Inflammatory macrophage (primary cell): ENCODE measurements at regions not wholly inside any gene's neighbourhood (a gene's known extent, or its start where the extent isn't known, plus 50 kb on each side); places are given as distances from the start of the nearest gene placed in this dataset.

Experiments used
- DNase-seq, 2 donors: peaks; one replicate each; pipeline ENCODE4 v3.0.0-alpha.2; 2020 to 2022

DNA sequence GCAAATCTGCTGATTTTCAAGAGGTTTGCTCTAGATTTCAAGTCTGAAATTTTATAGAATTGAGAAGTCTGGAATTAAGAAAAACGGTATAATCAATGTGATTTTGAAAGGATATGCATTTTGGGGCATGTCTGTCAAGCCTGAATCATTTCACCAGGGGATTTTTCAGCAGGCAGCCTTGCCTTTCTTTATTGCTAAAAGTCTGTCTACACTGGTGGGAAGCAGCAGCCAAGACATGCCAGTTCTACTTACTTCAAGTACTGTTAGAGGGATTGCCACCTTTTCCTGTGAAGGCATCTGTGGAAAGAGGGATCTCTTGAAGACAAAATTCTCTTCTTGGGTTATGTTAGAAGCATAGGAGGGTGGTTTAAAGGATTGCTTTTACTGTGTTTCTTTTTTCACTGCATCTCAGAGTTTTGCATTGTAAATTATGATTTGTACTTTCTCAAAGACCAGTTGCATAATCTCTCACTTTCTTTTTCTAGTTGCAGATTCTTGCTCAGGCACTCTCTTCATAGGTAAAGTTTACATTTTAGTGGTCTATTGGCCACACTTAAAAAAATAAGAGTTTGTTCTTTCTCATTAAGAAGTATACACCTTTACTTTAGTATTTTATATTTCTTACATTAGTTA is 837.0 kb downstream of the GALC start:
- no peak for DNase-seq

DNA sequence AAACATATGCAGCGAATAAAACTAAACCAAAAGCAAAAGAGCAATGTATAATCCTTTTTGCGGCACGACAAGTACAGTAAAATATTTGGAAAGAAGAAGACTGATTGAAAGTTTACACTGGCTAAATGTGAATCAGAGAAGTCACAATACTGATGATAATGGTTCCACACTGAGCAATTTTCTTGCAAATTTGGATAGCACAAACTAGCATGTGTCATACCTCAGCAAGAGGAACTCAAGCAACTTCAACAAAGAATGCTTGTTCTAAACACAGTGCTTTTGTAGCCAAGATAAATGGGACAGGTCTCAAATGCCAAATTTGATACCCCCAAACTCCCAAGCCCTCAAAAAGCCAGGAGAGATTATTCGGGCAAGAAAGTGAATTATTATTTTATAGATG is 839.1 kb downstream of the GALC start:
- DNase-seq = no peak

DNA sequence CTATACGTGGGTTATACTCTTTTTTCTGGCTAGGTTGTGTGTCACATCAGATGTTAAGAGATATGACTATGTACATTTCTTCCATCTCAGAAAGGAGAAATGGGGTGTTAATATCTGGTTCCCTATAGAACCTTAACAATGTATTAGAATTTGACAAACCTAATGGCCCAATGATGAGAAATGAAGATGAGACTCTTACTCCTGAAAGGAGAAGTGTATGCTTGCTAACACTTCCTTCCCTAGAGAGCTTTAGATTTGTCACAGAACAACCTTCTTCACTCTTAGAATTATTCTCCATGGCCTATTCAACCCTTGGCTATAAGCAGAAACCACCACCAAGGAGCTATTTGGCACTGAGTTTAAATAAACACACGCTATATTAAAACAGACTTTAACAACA is 839.6 kb downstream of the GALC start:
- DNase-seq = no peak

DNA sequence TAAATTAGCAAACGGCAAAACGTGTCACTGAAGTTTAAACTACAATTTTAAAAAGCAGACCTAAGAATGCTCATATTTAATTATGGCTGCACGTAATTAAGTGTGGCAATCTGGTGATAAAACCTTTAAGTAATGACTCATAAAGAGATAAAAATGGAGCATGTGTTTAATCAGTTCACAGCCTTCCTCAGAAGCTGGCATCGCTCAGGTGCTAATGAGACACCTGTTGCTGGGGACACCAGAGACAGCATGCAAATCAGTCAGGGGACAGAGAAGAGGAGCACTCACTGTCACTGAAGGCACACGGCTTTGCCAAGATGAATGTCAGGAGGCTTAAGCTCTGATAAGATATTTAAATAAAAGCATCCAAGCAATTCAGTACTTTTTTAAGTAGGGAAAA is 840.3 kb downstream of the GALC start:
- no peak for DNase-seq

DNA sequence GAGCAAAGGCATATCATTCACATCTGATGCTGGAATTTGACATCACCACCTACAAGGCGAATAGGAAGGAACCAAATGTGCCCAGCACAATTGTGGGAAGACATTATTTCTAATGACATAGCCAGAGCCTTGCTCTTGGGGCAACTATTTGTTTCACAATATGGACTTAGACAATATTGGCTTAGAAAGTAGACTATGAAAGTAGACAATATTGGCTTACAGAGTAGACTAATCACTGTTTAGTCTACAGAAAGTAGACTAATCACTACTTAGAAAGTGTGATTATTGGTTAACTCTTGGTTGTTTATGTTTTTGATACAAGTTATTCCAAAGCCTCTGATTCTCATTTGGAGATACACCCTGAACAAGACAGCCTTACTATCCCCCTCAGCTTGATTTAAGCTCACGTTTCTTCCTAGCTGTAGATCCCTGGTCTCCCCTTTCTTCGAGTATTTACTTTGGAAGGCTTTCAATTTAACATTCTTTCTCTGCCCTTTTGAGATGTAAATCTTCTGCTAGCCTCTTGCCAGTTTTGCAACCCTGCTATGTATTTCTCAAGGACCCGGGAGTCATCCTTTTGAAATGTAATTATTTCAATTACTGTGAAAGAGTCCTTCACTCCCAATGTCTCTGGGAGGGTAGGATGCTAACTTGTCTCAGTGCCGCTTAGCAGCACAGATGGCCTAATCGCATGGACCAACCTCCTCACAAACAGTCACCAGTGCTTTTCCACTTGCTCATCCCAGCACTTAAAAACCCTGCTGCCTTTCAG is 843.2 kb downstream of the GALC start:
- no peak for DNase-seq

DNA sequence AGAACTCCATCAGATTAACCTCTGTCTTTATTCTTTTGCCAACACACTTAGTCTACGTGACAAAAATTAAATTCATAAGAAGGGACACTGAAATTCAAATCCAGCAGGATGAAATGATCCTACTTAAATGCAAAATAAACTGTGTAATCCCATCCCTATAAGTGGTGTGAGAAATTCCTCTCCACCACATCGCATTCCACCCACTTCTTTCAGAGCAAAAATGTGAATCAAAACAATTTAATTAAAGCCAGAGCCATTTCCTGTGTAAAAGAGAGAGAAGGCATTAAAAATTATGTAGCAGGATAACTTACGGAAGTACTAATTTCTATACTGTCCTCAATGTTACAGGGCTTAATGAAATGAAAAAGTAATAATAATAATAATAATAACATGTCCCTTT is 844.3 kb downstream of the GALC start:
- no peak for DNase-seq

DNA sequence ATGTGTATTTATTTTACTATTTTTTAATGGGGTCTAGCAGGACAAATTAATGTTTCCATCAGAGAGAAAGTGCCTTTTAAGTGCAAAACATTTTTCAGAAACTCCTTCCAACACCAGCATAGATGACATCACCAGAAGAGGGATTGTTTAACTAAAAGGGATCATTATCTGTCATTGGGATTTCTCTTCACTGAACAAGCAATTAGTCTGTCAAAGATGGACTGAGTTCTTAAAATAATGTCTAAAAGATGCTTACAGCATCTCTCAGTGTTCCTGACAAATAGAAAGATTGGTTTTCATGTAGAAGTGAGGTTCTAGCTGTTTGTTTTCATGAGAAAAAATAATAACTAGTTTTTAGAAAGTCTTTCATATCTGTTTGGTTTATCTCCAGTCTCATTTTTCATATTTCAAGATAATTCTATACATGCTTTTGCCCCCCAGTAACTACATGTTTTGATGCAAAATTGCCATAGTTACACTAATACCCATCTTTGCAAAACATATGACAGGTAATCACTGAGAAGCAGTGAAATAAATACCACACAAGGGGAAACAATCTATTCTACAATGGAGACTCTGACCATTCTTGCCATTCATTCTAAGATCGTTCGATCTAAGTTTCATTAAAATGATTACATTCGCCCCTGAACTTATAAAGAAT is 850.3 kb downstream of the GALC start:
- DNase-seq = no peak

DNA sequence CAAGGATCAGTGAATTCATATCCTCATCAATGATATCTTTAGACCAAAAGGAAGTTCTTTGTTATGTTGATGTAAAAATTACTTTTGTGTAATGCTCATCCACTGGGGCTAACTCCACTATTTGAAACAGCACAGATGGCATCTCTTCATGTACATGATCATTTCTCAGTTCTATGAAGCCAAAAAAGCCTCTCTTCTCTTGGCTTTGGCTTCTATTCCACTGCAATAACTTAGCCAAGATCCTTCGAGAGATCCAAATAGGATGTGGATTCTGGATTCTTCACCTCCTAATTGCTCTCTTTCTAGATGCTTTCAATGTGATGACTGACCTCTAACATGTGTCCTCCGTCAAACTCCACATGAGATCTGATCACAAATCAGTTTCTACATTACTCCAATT is 851.2 kb downstream of the GALC start:
- no peak for DNase-seq

DNA sequence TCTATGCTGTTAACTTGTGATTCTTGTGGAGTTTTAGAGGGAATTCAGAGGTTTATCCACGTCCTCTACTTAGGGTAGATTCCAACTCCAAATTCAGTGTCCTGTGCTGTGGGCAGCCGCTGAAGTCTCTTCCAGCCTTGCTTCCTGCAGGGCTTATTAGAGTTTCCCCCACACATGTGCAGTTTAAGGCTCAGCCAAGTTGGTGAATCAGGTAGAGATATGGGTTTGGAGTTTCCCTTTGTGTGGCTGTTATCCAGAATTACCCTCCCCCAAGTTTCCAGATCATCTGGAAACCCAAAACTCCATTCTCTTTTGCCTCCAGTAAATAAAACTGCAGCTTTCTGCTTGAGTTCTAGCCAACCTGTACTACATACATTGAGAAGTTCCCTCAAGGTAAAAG is 853.7 kb downstream of the GALC start:
- no peak for DNase-seq

DNA sequence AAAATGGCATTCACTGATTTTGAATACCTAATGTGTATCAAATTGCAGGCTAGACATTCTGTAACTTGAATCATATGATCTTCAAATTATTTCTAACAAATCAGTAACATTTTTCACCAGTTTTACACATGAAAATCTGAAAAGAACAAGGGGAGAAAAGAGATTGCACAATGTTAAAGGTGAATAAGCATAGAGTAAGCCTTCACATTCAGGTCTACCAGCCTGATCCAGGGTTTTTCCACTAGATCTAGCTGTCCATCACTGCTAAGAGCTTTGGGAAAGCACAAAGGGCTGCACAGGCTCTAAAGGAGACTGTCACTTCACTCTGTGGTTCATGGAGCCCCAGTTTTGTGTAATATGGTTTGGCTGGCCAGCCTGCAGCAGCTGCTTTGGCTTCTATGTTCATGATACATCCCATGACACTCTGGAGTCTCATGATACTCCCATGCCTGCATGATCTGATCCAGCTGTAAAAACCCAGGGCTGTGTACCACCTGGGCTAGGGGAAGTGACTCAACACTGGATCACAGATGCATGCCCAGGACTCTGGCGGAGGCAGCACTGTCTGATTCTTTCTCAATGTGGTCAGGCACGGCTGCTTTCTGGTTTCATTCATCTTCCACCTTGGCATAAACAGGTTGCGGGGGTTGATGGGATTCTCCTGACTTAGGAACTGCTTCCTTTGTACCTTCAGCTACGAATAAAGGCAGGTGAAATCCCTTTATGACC is 859.7 kb downstream of the GALC start:
- DNase-seq = no peak

DNA sequence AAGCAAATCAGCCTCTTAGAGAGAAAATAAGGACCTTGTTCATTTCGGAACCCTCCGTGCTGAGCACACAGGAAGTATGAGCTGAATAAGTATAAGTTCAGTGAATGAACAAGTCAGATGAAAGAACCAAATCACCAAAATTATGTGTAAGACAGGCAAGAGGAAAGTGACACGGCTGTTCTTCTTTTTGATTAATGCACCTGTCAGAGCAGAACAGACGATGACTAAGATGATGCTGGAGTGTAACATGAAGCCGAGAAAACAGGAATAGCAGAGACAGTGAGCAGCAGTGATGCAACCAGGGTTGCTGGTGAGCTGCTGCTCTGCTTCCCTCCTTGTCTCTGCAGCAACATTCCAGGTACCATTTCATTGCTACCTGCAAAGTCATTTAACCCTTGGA is 861.1 kb downstream of the GALC start:
- DNase-seq = no peak

DNA sequence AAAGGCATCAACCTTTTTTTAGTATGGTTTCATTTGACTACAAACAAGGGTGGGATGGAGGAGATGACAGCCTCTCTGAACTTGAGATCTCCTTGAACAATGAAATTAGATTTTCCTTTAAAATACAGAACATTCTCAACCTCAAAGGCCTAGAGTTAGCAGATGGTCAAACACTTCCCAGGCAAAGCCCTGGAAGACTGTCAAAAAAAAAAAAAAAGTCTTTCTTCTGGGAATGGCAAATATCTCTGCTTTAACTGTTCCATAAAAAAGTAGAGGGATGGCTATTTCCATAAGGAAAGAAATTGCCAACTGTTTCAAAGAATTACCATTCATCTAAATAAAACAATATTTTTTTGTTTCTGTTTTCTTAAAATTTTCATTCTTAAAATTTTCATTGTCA is 870.8 kb downstream of the GALC start:
- DNase-seq = no peak

DNA sequence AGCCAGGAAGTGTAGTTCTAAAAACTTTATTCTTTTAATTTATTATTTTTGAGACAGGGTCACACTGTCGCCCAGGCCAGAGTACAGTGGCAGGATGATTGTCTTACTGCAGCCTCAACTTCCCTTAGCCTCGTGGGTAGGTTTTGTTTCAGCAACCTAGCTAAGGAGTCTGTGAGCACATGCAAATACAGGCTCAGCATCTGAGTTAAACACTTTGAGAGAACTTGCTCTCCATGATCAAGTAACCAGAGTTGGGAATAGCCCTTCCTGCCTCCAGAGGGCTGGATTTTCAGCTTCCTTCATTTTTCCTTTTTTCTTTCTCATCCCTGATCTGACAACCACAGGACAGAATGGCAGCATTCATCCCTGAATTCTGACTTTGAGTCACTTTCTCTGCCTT is 871.3 kb downstream of the GALC start:
- DNase-seq = no peak

DNA sequence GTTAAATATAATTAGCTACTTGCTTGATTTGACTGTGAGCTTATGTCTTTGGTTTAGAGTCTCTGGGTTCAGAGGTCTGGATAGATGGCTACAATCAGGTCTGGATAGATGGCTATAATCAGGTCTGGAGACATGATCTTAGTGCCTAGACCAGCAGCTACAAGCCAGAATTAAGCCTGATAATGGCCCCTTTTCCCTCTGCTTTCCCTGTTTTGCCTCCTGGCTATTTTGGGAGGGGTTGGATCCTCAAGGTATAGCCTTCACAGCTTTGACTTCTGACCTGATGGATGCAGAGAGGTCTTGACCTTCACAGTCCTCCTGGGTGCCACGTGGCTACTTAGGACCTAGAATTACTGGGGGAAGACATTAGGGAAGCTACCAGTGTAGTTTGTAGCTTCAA is 877.7 kb downstream of the GALC start:
- DNase-seq = no peak

DNA sequence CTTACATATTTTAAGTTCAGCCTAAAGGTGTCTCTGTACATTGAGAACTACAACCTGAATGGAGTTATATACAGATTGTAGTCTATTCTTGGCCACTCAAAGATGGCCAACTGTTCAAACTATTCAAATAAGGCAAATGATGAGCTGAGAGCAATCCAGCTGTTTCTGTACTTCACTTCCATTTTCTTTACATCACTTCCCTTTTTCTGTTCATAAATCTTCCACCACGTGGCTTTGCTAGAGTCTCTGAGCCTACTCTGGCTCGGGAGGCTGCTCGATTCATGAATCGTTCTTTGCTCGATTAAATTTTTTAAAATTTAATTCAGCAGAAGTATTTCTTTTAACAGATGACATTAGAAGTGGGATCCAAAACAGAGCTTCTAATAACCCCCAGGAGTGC is 879.7 kb downstream of the GALC start:
- no peak for DNase-seq

DNA sequence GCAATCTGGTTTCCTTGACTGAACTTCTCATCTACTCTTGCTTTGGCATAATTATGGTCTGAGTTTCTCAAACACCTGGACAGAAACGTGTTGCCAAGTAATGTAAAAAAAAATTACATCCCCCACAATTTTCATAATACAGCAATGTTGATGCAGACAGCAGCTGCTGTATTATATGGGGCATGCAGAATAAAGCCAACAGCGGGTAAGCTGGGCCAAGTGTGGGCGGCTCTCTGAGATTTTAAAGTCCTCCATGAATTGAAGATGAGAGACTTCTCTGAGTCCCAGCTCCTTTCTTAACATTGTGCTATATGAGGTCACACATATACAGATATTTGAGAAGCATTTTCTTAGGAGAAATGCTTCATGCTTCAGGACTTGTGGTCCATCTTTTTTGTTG is 881.2 kb downstream of the GALC start:
- no peak for DNase-seq

DNA sequence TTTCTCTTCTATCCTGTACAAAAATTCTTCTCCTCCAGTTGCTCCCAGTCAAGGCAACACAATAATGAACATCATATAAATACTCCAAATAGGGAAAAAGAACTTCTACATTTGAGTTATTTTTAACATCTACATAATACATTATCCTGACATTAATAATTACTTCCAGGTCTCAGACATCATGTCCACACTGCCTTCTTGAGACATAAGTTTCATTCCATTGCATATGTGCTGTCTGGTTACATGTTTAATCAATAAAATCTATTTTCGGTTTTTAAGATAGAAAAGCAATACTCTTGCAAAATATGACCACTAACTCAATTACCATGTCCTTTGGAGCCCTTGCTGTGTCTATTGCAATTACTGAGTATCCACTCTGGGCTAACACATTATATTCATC is 881.9 kb downstream of the GALC start:
- DNase-seq = no peak

DNA sequence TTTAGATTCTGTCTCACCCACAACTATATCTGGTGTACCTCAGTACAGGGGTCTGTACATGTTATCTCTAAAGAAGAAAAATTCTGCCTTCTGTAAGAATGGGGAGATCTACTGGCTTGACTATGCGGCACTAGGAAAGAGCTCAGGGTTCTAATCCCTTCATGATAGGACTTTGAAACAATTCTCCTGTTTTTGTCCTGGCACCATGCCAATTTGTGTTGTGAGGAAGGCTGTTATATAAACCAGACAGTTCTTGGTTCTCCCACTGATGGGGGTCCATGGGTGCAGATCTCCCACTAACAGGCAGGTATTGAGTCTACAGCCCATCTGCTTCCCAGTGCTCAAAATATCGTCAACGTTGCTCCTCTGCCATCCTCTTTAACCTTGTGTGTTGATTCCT is 883.7 kb downstream of the GALC start:
- DNase-seq = no peak

DNA sequence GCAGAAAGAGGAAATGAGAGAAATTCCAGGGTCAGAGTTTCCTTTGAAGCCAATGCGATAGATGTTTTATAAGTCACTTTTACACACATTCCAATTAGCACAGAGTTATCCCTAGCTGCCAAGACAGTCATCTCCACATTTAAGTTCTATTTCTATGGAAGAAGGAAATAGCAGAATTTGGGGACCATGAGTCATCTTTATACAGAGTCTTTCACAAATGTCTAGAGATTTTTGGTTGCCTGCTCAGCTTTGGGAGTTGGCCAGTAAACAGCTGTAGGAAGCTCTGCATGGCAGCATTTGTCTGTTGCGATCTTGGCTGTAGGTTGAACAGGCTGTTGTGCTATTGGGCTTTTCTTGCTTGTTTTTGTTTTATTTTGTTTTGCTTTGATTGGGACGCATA is 884.3 kb downstream of the GALC start:
- DNase-seq = no peak

DNA sequence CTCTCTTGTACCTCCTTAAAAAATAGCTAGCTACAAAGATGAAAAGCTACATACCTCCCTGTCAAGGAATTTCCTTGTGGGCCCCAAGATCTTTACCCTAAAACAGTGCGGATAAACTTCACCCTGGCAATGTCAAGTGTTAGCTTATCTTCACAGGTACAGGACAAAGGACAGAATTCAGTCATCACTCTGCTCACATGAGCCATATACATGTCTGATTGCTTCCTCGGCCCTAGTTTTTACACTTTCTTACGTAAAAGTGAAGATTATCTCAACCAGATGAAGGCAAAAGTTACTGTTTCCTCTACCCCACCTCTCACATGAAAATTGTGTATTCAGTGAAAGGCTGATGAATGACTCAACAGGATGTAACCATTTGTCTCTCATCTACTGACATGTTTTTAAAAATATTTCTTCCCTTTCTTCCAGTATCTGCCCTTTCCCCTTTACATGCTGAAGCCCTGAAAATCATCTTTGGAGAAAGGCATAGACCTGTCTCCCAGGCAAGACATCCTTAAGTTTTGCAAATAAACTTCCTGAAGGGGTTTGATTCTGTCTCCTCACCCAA is 890.1 kb downstream of the GALC start:
- no peak for DNase-seq

DNA sequence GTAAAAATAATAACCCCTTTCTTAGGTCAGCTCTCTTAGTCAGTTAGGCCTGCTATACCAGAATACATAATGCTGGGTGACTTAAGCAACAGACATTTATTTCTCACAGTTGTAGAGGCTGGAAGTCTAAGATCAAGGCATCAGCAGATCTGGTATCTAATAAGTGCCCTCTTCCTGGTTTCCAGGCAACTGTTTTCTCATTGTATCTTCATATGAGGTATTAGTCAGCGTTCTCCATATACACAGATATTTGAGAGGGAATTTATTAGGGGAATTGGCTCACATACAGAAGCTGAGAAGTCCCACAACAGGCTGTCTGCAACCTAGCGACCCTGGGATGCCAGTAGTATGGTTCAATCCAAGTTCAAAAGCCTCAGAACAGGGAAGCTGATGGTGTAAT is 896.0 kb downstream of the GALC start:
- DNase-seq = no peak

DNA sequence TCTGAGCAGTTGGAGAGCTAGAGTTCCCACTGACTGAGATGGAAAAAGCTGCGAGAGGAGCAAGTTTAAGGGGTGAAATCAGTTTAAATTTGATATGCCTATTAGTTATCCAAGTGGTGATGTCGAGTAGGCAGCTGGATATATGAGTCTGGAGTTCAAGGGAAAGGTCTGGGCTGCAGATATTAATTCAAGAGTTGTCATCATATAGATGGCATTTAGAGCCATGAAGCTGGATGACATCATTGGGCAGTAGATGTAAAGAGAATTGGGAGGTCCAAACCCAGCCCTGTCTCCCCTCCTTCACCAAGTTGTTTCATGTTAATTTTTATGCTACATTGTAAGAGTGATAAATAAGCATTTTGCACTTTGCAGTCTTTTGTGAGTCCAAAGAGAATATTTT is 898.1 kb downstream of the GALC start:
- no peak for DNase-seq

DNA sequence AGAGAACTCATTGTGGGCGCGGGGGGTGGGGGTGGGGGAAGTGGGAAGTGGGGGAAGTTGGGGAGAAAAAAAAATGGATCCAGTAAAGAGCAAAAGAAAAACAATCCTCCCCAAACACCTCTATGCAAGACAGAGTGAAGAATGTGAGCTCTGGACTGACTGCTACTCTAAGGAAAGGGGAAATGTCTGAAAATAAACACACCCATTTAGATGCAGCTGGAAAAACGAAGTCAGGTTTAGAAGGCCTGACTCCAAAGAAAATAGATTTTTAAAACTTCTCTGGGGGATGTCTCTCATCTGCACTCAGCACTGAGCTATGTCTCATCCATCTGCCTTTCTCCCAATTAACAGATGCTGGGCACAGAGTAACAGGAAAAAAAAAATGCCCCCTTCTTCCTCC is 904.4 kb downstream of the GALC start:
- DNase-seq = no peak
